Tibial nerve (tissue), 4 donors: ENCODE measurements at regions not wholly inside any gene's neighbourhood (a gene's known extent, or its start where the extent isn't known, plus 50 kb on each side); places are given as distances from the start of the nearest gene placed in this dataset.

Experiments
- EP300 ChIP-seq, 2 donors: sonication (generic); formaldehyde crosslinking; IDR thresholded peaks; one replicate each; pipeline ENCODE4 v1.6.1; 2017; ENCODE audit warnings: antibody characterized with exemption in 2 of 2, mild to moderate bottlenecking in 1 of 2
- POLR2A ChIP-seq, 2 donors: fragments of 450-650 bp; IDR thresholded peaks; one replicate each; pipeline ENCODE4 v1.6.1; 2017; ENCODE audit warnings: antibody characterized with exemption in 2 of 2, mild to moderate bottlenecking in 2 of 2, moderate library complexity in 2 of 2
- TF ChIP-seq, protein P1 (sequence below), 5 experiments: fragments of 200-600 bp in 3 of 5; fragments of 450-650 bp in 2 of 5; sonication (generic) in 3 of 5; IDR thresholded peaks; one replicate each; pipeline ENCODE4 v1.5.1; 2016 to 2019; ENCODE audit warnings: antibody characterized with exemption in 5 of 5, mild to moderate bottlenecking in 3 of 5, moderate library complexity in 2 of 5

DNA sequence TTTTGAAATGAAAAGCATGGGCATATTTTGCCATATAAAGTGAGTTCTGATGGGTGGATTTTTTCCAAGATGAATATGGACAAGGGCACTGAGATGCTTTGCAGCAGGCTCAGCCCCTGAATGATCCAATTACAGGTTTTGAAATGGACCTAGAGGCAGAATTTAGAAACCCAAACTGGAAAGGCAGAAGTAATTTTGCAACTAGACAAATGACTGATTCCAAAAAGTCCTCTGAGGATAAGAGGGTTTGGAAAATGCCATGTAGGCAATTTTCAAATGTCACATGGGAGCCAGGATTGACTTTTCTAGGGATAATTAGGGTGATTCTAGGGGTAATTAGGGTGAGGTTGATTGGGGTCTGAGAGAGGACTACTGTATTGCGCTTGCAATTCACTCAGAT is 148.9 kb upstream of the ZNF648 start:
- TF ChIP-seq, protein P1, sequence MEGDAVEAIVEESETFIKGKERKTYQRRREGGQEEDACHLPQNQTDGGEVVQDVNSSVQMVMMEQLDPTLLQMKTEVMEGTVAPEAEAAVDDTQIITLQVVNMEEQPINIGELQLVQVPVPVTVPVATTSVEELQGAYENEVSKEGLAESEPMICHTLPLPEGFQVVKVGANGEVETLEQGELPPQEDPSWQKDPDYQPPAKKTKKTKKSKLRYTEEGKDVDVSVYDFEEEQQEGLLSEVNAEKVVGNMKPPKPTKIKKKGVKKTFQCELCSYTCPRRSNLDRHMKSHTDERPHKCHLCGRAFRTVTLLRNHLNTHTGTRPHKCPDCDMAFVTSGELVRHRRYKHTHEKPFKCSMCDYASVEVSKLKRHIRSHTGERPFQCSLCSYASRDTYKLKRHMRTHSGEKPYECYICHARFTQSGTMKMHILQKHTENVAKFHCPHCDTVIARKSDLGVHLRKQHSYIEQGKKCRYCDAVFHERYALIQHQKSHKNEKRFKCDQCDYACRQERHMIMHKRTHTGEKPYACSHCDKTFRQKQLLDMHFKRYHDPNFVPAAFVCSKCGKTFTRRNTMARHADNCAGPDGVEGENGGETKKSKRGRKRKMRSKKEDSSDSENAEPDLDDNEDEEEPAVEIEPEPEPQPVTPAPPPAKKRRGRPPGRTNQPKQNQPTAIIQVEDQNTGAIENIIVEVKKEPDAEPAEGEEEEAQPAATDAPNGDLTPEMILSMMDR (IDR thresholded peaks at IDR 0.05), result no peak
- no peak for TF ChIP-seq POLR2A (IDR thresholded peaks at IDR 0.05)
- TF ChIP-seq EP300 (IDR thresholded peaks at IDR 0.05), result peak in 1 of 2 donors; percentile 51
